Loucy (cell line): ENCODE measurements at regions not wholly inside any gene's neighbourhood (a gene's known extent, or its start where the extent isn't known, plus 50 kb on each side); places are given as distances from the start of the nearest gene placed in this dataset.

Experiments used
- CTCF ChIP-seq: fragments of 200-600 bp; sonication (generic); conservative IDR thresholded peaks from 2 replicates; pipeline ENCODE4 v1.5.1; 2014; ENCODE audit warnings: mild to moderate bottlenecking, antibody characterized with exemption, low read length
- EZH2phosphoT487 ChIP-seq: fragments of 200-600 bp; IDR thresholded peaks from 2 replicates; pipeline ENCODE4 v1.6.1; 2018; ENCODE audit warnings: antibody characterized with exemption, mild to moderate bottlenecking, moderate library complexity, borderline replicate concordance

DNA sequence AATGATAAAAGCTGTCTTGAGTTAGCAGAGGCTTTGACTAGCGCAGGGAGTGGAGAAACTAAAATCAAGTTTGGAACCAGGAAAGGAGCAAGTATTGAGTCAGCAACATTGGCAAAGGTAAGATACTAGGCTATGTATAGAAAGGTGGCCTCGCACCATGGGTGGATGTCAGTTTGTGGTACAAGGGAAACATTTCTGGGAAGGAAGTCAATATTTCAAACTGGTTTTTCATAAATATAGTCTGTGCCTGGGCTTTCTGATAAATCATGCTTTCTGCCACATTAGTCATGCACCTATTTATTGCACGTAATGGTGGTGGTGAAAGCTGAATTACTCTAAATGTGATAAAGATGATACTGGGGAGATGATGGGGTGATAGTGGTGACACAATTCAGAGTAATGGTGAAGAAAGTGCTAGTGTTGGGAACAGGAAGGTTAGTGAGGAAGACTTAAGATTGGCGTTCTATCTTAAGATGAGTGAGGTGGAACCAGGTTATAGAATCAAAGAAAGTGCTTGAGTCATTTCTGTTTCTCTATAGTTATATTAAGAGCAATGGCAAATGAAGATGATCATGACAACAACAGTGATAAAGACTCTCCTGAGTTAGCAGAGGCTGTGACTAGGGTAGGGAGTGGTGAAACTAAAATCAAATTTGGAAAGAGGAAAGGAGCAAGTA, 729.0 kb downstream of the FAM181B start:
- no peak for TF ChIP-seq CTCF
- no peak for TF ChIP-seq EZH2phosphoT487
